ENCODE measurements at regions not wholly inside any gene's neighbourhood (a gene's known extent, or its start where the extent isn't known, plus 50 kb on each side); places are given as distances from the start of the nearest gene placed in this dataset.

DNA sequence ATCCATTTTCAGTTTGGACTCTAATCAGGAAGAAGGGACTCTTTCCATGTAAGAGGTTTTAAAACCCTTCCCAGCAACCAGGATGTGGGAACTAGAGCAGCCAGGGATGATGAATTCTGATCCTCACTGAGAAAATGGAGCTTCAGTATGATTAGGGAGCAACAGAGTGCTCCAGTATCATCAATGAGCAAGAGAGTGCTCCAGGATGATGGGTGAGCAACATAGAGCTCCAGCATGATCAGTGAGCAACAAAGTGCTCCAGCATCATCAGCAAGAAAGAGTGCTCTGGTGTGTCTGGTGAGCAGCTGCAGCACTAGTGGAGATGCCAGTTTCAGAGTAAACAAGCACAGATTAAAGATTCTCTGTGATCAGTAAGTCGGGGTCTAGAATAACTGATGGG lies 106.4 kb upstream of the LPP start:
- 70 to 95% methylated on average over 1 of the region's 1 CpG for WGBS, 2 donors
- no peak for TF ChIP-seq POLR2A (IDR thresholded peaks at IDR 0.05)
- TF ChIP-seq, protein P1, sequence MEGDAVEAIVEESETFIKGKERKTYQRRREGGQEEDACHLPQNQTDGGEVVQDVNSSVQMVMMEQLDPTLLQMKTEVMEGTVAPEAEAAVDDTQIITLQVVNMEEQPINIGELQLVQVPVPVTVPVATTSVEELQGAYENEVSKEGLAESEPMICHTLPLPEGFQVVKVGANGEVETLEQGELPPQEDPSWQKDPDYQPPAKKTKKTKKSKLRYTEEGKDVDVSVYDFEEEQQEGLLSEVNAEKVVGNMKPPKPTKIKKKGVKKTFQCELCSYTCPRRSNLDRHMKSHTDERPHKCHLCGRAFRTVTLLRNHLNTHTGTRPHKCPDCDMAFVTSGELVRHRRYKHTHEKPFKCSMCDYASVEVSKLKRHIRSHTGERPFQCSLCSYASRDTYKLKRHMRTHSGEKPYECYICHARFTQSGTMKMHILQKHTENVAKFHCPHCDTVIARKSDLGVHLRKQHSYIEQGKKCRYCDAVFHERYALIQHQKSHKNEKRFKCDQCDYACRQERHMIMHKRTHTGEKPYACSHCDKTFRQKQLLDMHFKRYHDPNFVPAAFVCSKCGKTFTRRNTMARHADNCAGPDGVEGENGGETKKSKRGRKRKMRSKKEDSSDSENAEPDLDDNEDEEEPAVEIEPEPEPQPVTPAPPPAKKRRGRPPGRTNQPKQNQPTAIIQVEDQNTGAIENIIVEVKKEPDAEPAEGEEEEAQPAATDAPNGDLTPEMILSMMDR (IDR thresholded peaks at IDR 0.05): no peak
- DNase-seq (ENCODE audit: low spot score in 2 of 2): peak in 1 of 2 donors; percentile 34
- intact Hi-C loops (cut with DNase I; ENCODE audit: low total_unique reads): loop anchor here (10.0 kb wide), 1 partner anchor 293 kb away; no protein-coding TSS in a partner anchor
- H3K4me3 ChIP-seq (ENCODE audit: low read depth, poor library complexity, severe bottlenecking): no peak overlapping the region

DNA sequence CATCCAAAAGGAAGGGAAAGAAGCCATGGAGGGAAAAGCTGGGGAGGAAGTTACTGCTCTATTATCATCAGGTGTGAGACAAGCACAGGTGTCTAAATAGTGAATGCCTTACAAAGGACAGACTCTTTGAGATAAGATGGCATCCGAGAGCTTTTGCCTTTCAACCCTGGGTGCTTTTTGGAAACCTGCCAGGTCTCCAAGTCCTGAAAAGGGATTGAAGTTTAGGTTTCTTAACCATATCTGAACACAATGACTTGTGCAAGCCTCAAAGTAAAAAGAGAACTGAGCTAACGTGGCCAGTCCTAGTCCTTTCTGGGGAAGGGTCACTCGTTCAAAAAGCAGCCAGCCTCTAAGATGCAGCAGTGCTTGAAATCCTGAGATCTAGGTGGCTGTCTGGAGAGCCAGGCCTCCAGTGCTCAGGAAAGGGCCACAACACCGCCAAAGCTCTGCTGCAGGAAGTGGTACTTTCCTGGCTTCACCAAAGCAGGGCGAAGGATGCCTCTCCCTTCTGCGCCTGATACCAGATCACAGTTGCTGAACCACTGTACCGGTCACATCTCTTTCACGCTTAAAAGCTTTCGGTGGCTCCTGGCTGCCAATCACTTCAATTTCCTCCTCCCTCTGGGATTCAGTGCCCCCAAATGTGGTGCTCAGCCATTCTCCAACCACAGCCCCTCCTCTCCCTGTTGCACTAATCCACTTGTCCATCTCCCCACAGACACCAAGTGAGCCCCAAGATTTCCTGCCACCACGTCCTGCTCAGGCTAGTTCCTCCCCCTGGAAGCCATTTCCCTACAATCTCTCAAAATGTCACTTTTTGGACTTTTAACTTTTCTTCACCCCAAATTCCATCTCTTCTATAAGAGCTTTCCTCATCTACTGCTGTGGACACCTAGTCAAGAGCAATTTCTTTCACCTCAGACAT lies 104.1 kb upstream of the LPP start:
- intact Hi-C loops (cut with DNase I; ENCODE audit: low total_unique reads): loop anchor here (10.0 kb wide), 1 partner anchor 295 kb away; no protein-coding TSS in a partner anchor
- no peak for DNase-seq (ENCODE audit: low spot score in 2 of 2)
- WGBS, 2 donors: 75 to 82% methylated on average over 10 of the region's 10 CpGs
- TF ChIP-seq, protein P1 (IDR thresholded peaks at IDR 0.05): no peak
- TF ChIP-seq POLR2A (IDR thresholded peaks at IDR 0.05): no peak
- no peak overlapping the region for H3K4me3 ChIP-seq (ENCODE audit: low read depth, poor library complexity, severe bottlenecking)

DNA sequence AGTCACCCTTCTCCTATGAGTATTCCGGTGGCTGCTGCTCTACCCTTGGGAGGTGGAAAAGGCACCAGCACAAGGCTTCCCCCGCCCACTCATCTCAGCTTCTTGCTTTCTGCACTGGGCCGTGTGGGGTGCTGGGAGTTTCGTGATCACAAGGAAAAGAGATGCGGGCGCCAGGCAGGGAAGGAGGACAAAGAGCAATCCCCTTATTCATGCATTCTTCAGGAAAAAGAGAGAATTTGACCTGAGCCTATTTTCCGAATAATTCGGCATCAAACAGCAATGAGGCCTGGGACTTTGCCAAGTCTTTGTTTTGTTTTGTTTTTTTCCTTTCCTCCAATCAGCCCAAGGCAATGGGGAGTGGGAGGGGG lies 102.2 kb upstream of the LPP start:
- peak in 1 of 2 donors; percentile 87 for DNase-seq (ENCODE audit: low spot score in 2 of 2)
- H3K4me3 ChIP-seq (ENCODE audit: low read depth, poor library complexity, severe bottlenecking): no peak overlapping the region
- WGBS, 2 donors: 71 to 79% methylated on average over 8 of the region's 8 CpGs
- intact Hi-C loops (cut with DNase I; ENCODE audit: low total_unique reads): no loop called here
- no peak for TF ChIP-seq POLR2A (IDR thresholded peaks at IDR 0.05)
- TF ChIP-seq, protein P1 (IDR thresholded peaks at IDR 0.05): no peak

DNA sequence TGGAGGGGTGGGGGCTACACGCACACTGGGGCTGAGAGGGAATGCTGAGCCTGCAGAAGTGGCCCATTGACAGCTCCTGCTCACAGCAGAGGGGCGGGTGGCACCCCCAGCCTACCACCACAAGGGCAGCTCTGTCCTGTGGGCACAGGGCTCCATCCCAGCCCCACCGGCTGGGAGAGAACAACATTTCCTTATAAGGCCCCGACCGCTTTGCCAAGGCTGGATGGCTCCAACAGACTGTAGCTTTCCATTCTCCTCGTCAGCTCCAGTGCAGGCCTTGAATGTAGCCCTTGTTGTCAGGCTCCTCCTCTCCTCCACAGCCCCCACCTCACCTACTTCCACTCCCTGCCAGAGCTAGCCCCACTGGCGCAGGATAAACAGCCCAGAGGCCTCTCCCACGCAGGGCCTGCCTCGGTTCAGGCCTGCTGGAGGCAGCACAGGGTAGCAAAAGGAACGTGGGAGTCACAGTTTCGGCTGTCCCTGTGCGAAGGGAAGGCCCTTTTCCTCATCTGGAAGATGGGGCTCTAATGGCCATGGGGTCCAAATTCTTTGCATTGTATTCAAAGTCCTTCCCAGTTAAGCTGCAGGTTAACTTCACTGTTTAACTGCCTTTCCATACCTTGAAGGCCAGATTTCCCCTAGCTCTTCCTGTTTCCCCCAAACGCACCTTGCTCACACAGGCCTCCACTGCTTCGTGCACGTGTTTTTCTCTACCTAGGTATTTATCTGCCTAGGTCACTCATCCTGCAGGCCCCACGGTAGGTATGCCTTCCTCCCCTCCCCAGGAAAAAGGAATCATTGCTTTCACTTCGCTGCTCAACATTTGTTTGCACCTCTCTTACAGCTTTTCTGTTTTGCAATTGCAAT lies 101.6 kb upstream of the LPP start:
- WGBS, 2 donors: 59 to 60% methylated on average over 16 to 17 of the region's 17 CpGs
- TF ChIP-seq POLR2A (IDR thresholded peaks at IDR 0.05): no peak
- TF ChIP-seq, protein P1 (IDR thresholded peaks at IDR 0.05): no peak
- DNase-seq (ENCODE audit: low spot score in 2 of 2): peak; percentile 69 to 86
- H3K4me3 ChIP-seq (ENCODE audit: low read depth, poor library complexity, severe bottlenecking): no peak overlapping the region
- intact Hi-C loops (cut with DNase I; ENCODE audit: low total_unique reads): no loop called here

DNA sequence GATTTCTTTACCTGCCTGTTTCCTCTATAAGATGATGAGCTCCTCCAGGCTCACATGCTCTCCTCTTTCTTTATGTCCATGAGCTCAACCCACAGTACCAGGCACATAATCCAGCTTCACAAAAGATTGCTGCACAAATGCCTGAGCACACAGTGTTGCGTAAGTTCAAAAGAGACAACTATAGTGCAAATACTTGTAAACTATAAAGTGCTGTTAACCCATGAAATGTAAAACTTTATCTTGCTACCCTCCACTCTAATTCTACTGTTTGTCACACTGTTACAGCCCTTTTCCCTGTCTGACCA lies 101.0 kb upstream of the LPP start:
- no peak for TF ChIP-seq POLR2A (IDR thresholded peaks at IDR 0.05)
- TF ChIP-seq, protein P1 (IDR thresholded peaks at IDR 0.05): no peak
- DNase-seq (ENCODE audit: low spot score in 2 of 2): no peak
- intact Hi-C loops (cut with DNase I; ENCODE audit: low total_unique reads): no loop called here
- WGBS, 2 donors: 84 to 92% methylated on average over 1 of the region's 1 CpG
- no peak overlapping the region for H3K4me3 ChIP-seq (ENCODE audit: low read depth, poor library complexity, severe bottlenecking)

Measured in lower leg skin (tissue), 4 donors.